ENCODE measurements at regions not wholly inside any gene's neighbourhood (a gene's known extent, or its start where the extent isn't known, plus 50 kb on each side); places are given as distances from the start of the nearest gene placed in this dataset.

GRCh38 chr1:116279715-116280114 lies 93.3 kb upstream of the ATP1A1 start:
- Histone ChIP-seq H3K23ac (ENCODE audit: low read length) (no peak overlapping the region), H2BK15ac (replicated peaks; ENCODE audit: low read depth) (no peak overlapping the region), H3K4me1 (ENCODE audit: control insufficient read depth, low read depth, low read length) (no peaks in the 10 kb centered on the region), H3K9ac (ENCODE audit: low read length) (no peak overlapping the region), H3K79me1 (ENCODE audit: low read length) (no peaks in the 10 kb centered on the region), H4K8ac (ENCODE audit: low read depth, low read length) (no peak overlapping the region), H2BK5ac (ENCODE audit: low read length) (no peak overlapping the region), H3K56ac (ENCODE audit: low read length) (no peak overlapping the region), H4K5ac (ENCODE audit: low read length) (no peak overlapping the region), H3K27me3 (ENCODE audit: insufficient read depth, low read length, poor library complexity) (no peaks in the 10 kb centered on the region), H3K4me2 (ENCODE audit: low read length) (no peak overlapping the region), H3K79me2 (ENCODE audit: control insufficient read depth, insufficient read depth, low read length) (no peaks in the 10 kb centered on the region), H3K4me3 (ENCODE audit: low read length) (no peak overlapping the region), H3K18ac (ENCODE audit: low read length) (no peak overlapping the region), H2AK5ac (ENCODE audit: low read length) (no peak overlapping the region), H3K27ac (ENCODE audit: low read depth, low read length) (no peak overlapping the region), H2BK120ac (ENCODE audit: low read depth, low read length) (no peak overlapping the region), H3K4ac (ENCODE audit: low read depth, low read length) (no peak overlapping the region), H3K36me3 (ENCODE audit: control insufficient read depth, insufficient read depth, low read length) (no peaks in the 10 kb centered on the region)
- no CpG with 5 or more reads among the region's 3 CpGs for whole genome bisulfite sequencing (ENCODE audit: extremely low coverage, insufficient coverage, low lambda C conversion rate)
- DNase-seq: no peak

- H2BK120ac ChIP-seq (ENCODE audit: low read depth, low read length): no peak overlapping the region
- no peak overlapping the region for H3K4me3 ChIP-seq (ENCODE audit: low read length)
- no peaks in the 10 kb centered on the region for H3K79me1 ChIP-seq (ENCODE audit: low read length)
- H3K79me2 ChIP-seq (ENCODE audit: control insufficient read depth, insufficient read depth, low read length): no peaks in the 10 kb centered on the region
- WGBS (ENCODE audit: extremely low coverage, insufficient coverage, low lambda C conversion rate): no CpG with 5 or more reads among the region's 5 CpGs
- no peak overlapping the region for H3K27ac ChIP-seq (ENCODE audit: low read depth, low read length)
- H3K27me3 ChIP-seq (ENCODE audit: insufficient read depth, low read length, poor library complexity): no peaks in the 10 kb centered on the region
- H2AK5ac ChIP-seq (ENCODE audit: low read length): no peak overlapping the region
- H3K23ac ChIP-seq (ENCODE audit: low read length): no peak overlapping the region
- H4K5ac ChIP-seq (ENCODE audit: low read length): no peak overlapping the region
- H3K4me2 ChIP-seq (ENCODE audit: low read length): no peak overlapping the region
- DNase-seq: no peak
- H2BK15ac ChIP-seq (replicated peaks; ENCODE audit: low read depth): no peak overlapping the region
- H3K4me1 ChIP-seq (ENCODE audit: control insufficient read depth, low read depth, low read length): no peaks in the 10 kb centered on the region
- no peaks in the 10 kb centered on the region for H3K36me3 ChIP-seq (ENCODE audit: control insufficient read depth, insufficient read depth, low read length)
- H3K56ac ChIP-seq (ENCODE audit: low read length): no peak overlapping the region
- H4K8ac ChIP-seq (ENCODE audit: low read depth, low read length): no peak overlapping the region
- no peak overlapping the region for H3K18ac ChIP-seq (ENCODE audit: low read length)
- H3K4ac ChIP-seq (ENCODE audit: low read depth, low read length): no peak overlapping the region
- no peak overlapping the region for H3K9ac ChIP-seq (ENCODE audit: low read length)
- no peak overlapping the region for H2BK5ac ChIP-seq (ENCODE audit: low read length)
These were observed 88.1 kb upstream of the ATP1A1 start for GRCh38 chr1:116284819-116285390.

DNA sequence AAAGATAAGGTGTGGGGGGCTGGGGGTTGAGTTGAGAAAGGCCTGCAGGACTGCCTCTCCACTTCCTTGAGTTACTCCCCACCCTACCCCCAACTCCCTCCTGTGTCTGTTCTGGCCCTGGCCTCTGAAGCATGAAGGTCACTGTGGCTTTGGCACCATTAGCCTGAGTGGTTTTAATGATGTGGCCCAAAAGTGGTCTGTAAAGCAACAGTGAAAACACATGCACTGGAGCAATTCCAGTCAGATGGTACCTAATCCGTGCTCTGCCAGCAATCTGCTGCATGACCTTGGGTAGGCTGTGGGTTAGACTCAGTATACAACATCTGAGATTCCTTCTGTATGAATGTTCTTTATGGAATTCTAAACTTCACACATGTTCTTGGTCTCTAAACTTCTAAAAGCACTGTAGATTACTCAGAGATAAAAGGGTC lies 86.5 kb upstream of the ATP1A1 start:
- Histone ChIP-seq H3K56ac (ENCODE audit: low read length) (no peak overlapping the region), H3K23ac (ENCODE audit: low read length) (no peak overlapping the region), H3K36me3 (ENCODE audit: control insufficient read depth, insufficient read depth, low read length) (no peaks in the 10 kb centered on the region), H2BK5ac (ENCODE audit: low read length) (no peak overlapping the region), H2BK120ac (ENCODE audit: low read depth, low read length) (no peak overlapping the region), H3K4me3 (ENCODE audit: low read length) (no peak overlapping the region), H3K27ac (ENCODE audit: low read depth, low read length) (no peak overlapping the region), H3K18ac (ENCODE audit: low read length) (no peak overlapping the region), H3K4me2 (ENCODE audit: low read length) (no peak overlapping the region), H2BK15ac (replicated peaks; ENCODE audit: low read depth) (no peak overlapping the region), H3K4ac (ENCODE audit: low read depth, low read length) (no peak overlapping the region), H3K27me3 (ENCODE audit: insufficient read depth, low read length, poor library complexity) (no peaks in the 10 kb centered on the region), H3K79me2 (ENCODE audit: control insufficient read depth, insufficient read depth, low read length) (no peaks in the 10 kb centered on the region), H4K8ac (ENCODE audit: low read depth, low read length) (no peak overlapping the region), H3K9ac (ENCODE audit: low read length) (no peak overlapping the region), H3K4me1 (ENCODE audit: control insufficient read depth, low read depth, low read length) (no peaks in the 10 kb centered on the region), H2AK5ac (ENCODE audit: low read length) (no peak overlapping the region), H3K79me1 (ENCODE audit: low read length) (no peaks in the 10 kb centered on the region), H4K5ac (ENCODE audit: low read length) (no peak overlapping the region)
- no CpG with 5 or more reads among the region's 1 CpG for WGBS (ENCODE audit: extremely low coverage, insufficient coverage, low lambda C conversion rate)
- no peak for DNase-seq

GRCh38 chr1:116287341-116288200 lies 85.5 kb upstream of the ATP1A1 start:
- Histone ChIP-seq H4K8ac (ENCODE audit: low read depth, low read length) (no peak overlapping the region), H3K56ac (ENCODE audit: low read length) (no peak overlapping the region), H3K4me3 (ENCODE audit: low read length) (no peak overlapping the region), H3K27me3 (ENCODE audit: insufficient read depth, low read length, poor library complexity) (no peaks in the 10 kb centered on the region), H3K27ac (ENCODE audit: low read depth, low read length) (no peak overlapping the region), H3K23ac (ENCODE audit: low read length) (no peak overlapping the region), H3K18ac (ENCODE audit: low read length) (no peak overlapping the region), H3K79me2 (ENCODE audit: control insufficient read depth, insufficient read depth, low read length) (no peaks in the 10 kb centered on the region), H2AK5ac (ENCODE audit: low read length) (no peak overlapping the region), H3K79me1 (ENCODE audit: low read length) (no peaks in the 10 kb centered on the region), H3K36me3 (ENCODE audit: control insufficient read depth, insufficient read depth, low read length) (no peaks in the 10 kb centered on the region), H3K4ac (ENCODE audit: low read depth, low read length) (no peak overlapping the region), H3K4me1 (ENCODE audit: control insufficient read depth, low read depth, low read length) (no peaks in the 10 kb centered on the region), H3K9ac (ENCODE audit: low read length) (no peak overlapping the region), H2BK15ac (replicated peaks; ENCODE audit: low read depth) (no peak overlapping the region), H3K4me2 (ENCODE audit: low read length) (no peak overlapping the region), H4K5ac (ENCODE audit: low read length) (no peak overlapping the region), H2BK120ac (ENCODE audit: low read depth, low read length) (no peak overlapping the region), H2BK5ac (ENCODE audit: low read length) (no peak overlapping the region)
- no CpG with 5 or more reads among the region's 5 CpGs for WGBS (ENCODE audit: extremely low coverage, insufficient coverage, low lambda C conversion rate)
- no peak for DNase-seq

GRCh38 chr1:116288201-116288598 lies 84.8 kb upstream of the ATP1A1 start:
- H4K8ac ChIP-seq (ENCODE audit: low read depth, low read length): no peak overlapping the region
- H3K18ac ChIP-seq (ENCODE audit: low read length): no peak overlapping the region
- H3K36me3 ChIP-seq (ENCODE audit: control insufficient read depth, insufficient read depth, low read length): no peaks in the 10 kb centered on the region
- H3K27ac ChIP-seq (ENCODE audit: low read depth, low read length): no peak overlapping the region
- WGBS (ENCODE audit: extremely low coverage, insufficient coverage, low lambda C conversion rate): no CpG with 5 or more reads among the region's 2 CpGs
- no peaks in the 10 kb centered on the region for H3K79me1 ChIP-seq (ENCODE audit: low read length)
- no peak overlapping the region for H3K4ac ChIP-seq (ENCODE audit: low read depth, low read length)
- no peak overlapping the region for H3K4me3 ChIP-seq (ENCODE audit: low read length)
- H2BK15ac ChIP-seq (replicated peaks; ENCODE audit: low read depth): no peak overlapping the region
- no peak overlapping the region for H2BK5ac ChIP-seq (ENCODE audit: low read length)
- no peaks in the 10 kb centered on the region for H3K79me2 ChIP-seq (ENCODE audit: control insufficient read depth, insufficient read depth, low read length)
- no peak overlapping the region for H3K4me2 ChIP-seq (ENCODE audit: low read length)
- no peaks in the 10 kb centered on the region for H3K27me3 ChIP-seq (ENCODE audit: insufficient read depth, low read length, poor library complexity)
- no peak overlapping the region for H3K9ac ChIP-seq (ENCODE audit: low read length)
- H2AK5ac ChIP-seq (ENCODE audit: low read length): no peak overlapping the region
- DNase-seq: no peak
- H2BK120ac ChIP-seq (ENCODE audit: low read depth, low read length): no peak overlapping the region
- H3K4me1 ChIP-seq (ENCODE audit: control insufficient read depth, low read depth, low read length): no peaks in the 10 kb centered on the region
- H4K5ac ChIP-seq (ENCODE audit: low read length): no peak overlapping the region
- no peak overlapping the region for H3K23ac ChIP-seq (ENCODE audit: low read length)
- H3K56ac ChIP-seq (ENCODE audit: low read length): no peak overlapping the region

Measured in mesendoderm (in vitro differentiated cells).